Sigmoid colon (tissue), 6 donors: ENCODE measurements at regions not wholly inside any gene's neighbourhood (a gene's known extent, or its start where the extent isn't known, plus 50 kb on each side); places are given as distances from the start of the nearest gene placed in this dataset.

Experiments
- DNase-seq: peaks from one replicate; pipeline ENCODE4 v3.0.0-alpha.2; 2019
- H3K27ac ChIP-seq, 4 donors: fragments of 200-600 bp; sonication (generic); one replicate each; pipeline ENCODE4 v1.5.1; 2016 to 2019; ENCODE audit warnings: mild to moderate bottlenecking in 1 of 4
- H3K27me3 ChIP-seq, 3 donors: fragments of 200-600 bp; sonication (generic); one replicate each; pipeline ENCODE4 v1.5.1; 2019; ENCODE audit warnings: mild to moderate bottlenecking in 1 of 3
- H3K36me3 ChIP-seq, 4 donors: fragments of 200-600 bp; sonication (generic); one replicate each; pipeline ENCODE4 v1.5.1; 2016 to 2019
- H3K4me1 ChIP-seq, 4 donors: fragments of 200-600 bp; sonication (generic); one replicate each; pipeline ENCODE4 v1.5.1; 2017 to 2019
- H3K4me3 ChIP-seq, 4 donors: fragments of 200-600 bp; sonication (generic); one replicate each; pipeline ENCODE4 v1.5.1; 2017 to 2019; ENCODE audit warnings: mild to moderate bottlenecking in 2 of 4, moderate library complexity in 1 of 4
- H3K9me3 ChIP-seq, 4 donors: fragments of 200-600 bp in 3 of 4; sonication (generic) in 3 of 4; one replicate each; pipeline versions ENCODE4 v1.5.1 to v1.6.1; 2013 to 2019
- CTCF ChIP-seq, 4 experiments: fragments of 450-650 bp in 3 of 4; fragments of 200-600 bp in 1 of 4; IDR thresholded peaks; one replicate each; pipeline ENCODE4 v1.5.1; 2016 to 2019; ENCODE audit warnings: antibody characterized with exemption in 4 of 4, mild to moderate bottlenecking in 3 of 4, moderate library complexity in 2 of 4
- EP300 ChIP-seq, 4 donors: sonication (generic); formaldehyde crosslinking; IDR thresholded peaks; one replicate each; pipeline ENCODE4 v1.6.1; 2017; ENCODE audit warnings: antibody characterized with exemption in 4 of 4
- POLR2A ChIP-seq, 2 donors: fragments of 450-650 bp; IDR thresholded peaks; one replicate each; pipeline ENCODE4 v1.6.1; 2016; ENCODE audit warnings: antibody characterized with exemption in 2 of 2, mild to moderate bottlenecking in 2 of 2, moderate library complexity in 2 of 2
- POLR2AphosphoS5 ChIP-seq, 4 donors: sonication (generic); formaldehyde crosslinking; IDR thresholded peaks; one replicate each; pipeline ENCODE4 v1.6.1; 2017; ENCODE audit warnings: antibody characterized with exemption in 4 of 4
- WGBS, 2 donors: extraction: QIAGEN DNeasy Blood & Tissue Kit; methylation state at CpG; one replicate each; pipeline ENCODE4 v1.1.7; 2013; 5-methylcytosine and 5-hydroxymethylcytosine counted together
- intact Hi-C: fragments of 100-400 bp; cut with DNase I; formaldehyde crosslinking; loops from one replicate; pipeline ENCODE4 v1.15.1; 2023
- donor health status: healthy with polysubstance abuse.
- donor health status: healthy.

DNA sequence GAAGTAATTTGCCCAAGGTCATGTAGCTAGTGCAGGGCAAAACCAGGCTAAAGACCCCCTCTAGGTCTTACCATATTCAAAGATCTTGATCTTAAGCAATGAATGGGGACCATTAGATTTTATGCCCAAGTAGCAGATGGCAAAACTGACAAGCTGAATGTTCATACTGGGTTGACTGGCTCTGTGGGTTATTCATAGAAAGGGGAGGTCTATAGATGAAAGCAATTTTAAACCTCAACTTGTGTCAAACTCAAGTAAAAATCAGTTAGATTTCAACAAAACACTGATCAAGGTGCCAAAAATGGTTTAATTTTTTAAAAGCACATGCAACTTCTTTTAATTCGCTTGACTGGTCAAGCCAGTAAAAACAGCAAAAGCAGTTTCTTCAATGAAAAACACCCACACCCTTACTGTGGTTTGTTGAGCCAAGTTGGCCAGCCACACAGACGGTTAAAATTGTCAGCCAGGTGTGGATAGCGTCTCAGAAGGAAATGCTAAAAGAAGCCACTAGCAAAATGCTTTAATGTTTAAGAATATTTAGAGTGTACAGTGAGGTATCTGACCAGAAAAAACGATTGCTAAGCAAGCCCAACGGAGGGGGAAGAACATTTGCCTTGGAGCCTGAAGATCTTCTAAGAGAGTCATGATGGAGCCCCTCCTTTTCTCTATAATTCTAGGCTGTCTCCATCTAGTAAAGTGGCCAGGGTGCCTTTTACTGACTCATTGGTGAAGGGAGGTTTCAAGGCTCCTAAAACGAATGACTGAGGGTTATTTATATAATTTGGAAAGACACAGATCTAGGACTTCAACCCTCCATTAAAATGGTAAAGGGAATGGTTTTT lies 539.6 kb upstream of the CLINT1 start:
- WGBS, 2 donors: 48 to 67% methylated on average over 6 of the region's 6 CpGs
- Histone ChIP-seq H3K4me3 (no peak overlapping the region), H3K27ac (no peak overlapping the region), H3K27me3 (no peaks in the 10 kb centered on the region), H3K36me3 (no peaks in the 10 kb centered on the region), H3K4me1 (no peaks in the 10 kb centered on the region), H3K9me3 (peaks cover 0 to under 1% (median 0%) of the 10 kb centered on the region in 4 donors)
- intact Hi-C loops: no loop called here
- no peak for TF ChIP-seq POLR2A (IDR thresholded peaks at IDR 0.05)
- TF ChIP-seq POLR2AphosphoS5 (IDR thresholded peaks at IDR 0.05): no peak
- no peak for TF ChIP-seq EP300 (IDR thresholded peaks at IDR 0.05)
- no peak for TF ChIP-seq CTCF (IDR thresholded peaks at IDR 0.05)
- DNase-seq: no peak

GRCh38 chr5:158397278-158397677 lies 538.3 kb upstream of the CLINT1 start:
- TF ChIP-seq POLR2AphosphoS5 (IDR thresholded peaks at IDR 0.05) (no peak), POLR2A (IDR thresholded peaks at IDR 0.05) (no peak), EP300 (IDR thresholded peaks at IDR 0.05) (no peak), CTCF (IDR thresholded peaks at IDR 0.05) (no peak)
- WGBS, 2 donors: 76 to 87% methylated on average over 6 of the region's 6 CpGs
- Histone ChIP-seq H3K4me3 (no peak overlapping the region), H3K9me3 (no peaks in the 10 kb centered on the region), H3K27ac (no peak overlapping the region), H3K36me3 (no peaks in the 10 kb centered on the region), H3K27me3 (no peaks in the 10 kb centered on the region), H3K4me1 (no peaks in the 10 kb centered on the region)
- intact Hi-C loops: no loop called here
- DNase-seq: no peak

- no peak for TF ChIP-seq POLR2A (IDR thresholded peaks at IDR 0.05)
- TF ChIP-seq CTCF (IDR thresholded peaks at IDR 0.05): no peak
- no peak for TF ChIP-seq EP300 (IDR thresholded peaks at IDR 0.05)
- TF ChIP-seq POLR2AphosphoS5 (IDR thresholded peaks at IDR 0.05): no peak
- Histone ChIP-seq H3K9me3 (no peaks in the 10 kb centered on the region), H3K4me3 (no peak overlapping the region), H3K27ac (no peak overlapping the region), H3K4me1 (no peaks in the 10 kb centered on the region), H3K27me3 (no peaks in the 10 kb centered on the region), H3K36me3 (no peaks in the 10 kb centered on the region)
- DNase-seq: no peak
- intact Hi-C loops: no loop called here
Measured at GRCh38 chr5:158394102-158394501, 535.2 kb upstream of the CLINT1 start.

GRCh38 chr5:158393457-158393856 lies 534.5 kb upstream of the CLINT1 start:
- WGBS, 2 donors: 68 to 79% methylated on average over 3 of the region's 3 CpGs

More at GRCh38 chr5:158393457-158393856, 534.5 kb upstream of the CLINT1 start:
- no peak for DNase-seq
- H3K27ac ChIP-seq: no peak overlapping the region
- no peaks in the 10 kb centered on the region for H3K9me3 ChIP-seq
- H3K4me3 ChIP-seq: no peak overlapping the region
- no peak for TF ChIP-seq CTCF (IDR thresholded peaks at IDR 0.05)
- TF ChIP-seq POLR2A (IDR thresholded peaks at IDR 0.05): no peak
- TF ChIP-seq POLR2AphosphoS5 (IDR thresholded peaks at IDR 0.05): no peak
- no peak for TF ChIP-seq EP300 (IDR thresholded peaks at IDR 0.05)
- H3K27me3 ChIP-seq: no peaks in the 10 kb centered on the region
- H3K36me3 ChIP-seq: no peaks in the 10 kb centered on the region
- no peaks in the 10 kb centered on the region for H3K4me1 ChIP-seq
- intact Hi-C loops: no loop called here
